ENCODE measurements at regions not wholly inside any gene's neighbourhood (a gene's known extent, or its start where the extent isn't known, plus 50 kb on each side); places are given as distances from the start of the nearest gene placed in this dataset.

DNA sequence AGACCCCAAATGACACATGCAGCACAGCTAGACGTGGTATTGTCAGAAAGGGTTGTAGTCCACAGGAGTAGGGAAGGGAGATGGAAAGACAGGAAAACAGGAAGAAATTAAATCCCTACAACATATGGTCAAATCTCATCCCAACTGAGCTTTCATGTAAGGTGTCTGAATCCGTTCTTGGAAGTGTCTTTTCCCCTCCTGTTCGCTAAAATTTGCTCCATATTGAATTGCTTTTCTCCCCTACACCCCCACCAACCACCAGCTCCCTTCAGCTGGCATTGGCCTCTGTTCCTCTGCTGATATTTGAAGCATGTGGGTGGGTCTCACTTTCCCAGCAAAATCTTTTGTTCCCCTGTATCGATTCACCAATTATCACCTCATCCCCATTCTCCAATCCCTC lies 376.2 kb upstream of the WWC1 start:
- TF ChIP-seq, protein P1, sequence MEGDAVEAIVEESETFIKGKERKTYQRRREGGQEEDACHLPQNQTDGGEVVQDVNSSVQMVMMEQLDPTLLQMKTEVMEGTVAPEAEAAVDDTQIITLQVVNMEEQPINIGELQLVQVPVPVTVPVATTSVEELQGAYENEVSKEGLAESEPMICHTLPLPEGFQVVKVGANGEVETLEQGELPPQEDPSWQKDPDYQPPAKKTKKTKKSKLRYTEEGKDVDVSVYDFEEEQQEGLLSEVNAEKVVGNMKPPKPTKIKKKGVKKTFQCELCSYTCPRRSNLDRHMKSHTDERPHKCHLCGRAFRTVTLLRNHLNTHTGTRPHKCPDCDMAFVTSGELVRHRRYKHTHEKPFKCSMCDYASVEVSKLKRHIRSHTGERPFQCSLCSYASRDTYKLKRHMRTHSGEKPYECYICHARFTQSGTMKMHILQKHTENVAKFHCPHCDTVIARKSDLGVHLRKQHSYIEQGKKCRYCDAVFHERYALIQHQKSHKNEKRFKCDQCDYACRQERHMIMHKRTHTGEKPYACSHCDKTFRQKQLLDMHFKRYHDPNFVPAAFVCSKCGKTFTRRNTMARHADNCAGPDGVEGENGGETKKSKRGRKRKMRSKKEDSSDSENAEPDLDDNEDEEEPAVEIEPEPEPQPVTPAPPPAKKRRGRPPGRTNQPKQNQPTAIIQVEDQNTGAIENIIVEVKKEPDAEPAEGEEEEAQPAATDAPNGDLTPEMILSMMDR (conservative IDR thresholded peaks at IDR 0.05; ENCODE audit: low read length): no peak
- TF ChIP-seq EZH2phosphoT487 (IDR thresholded peaks at IDR 0.05; ENCODE audit: borderline replicate concordance, low read depth, low read length): no peak
